NB4 (cell line): ENCODE measurements at regions not wholly inside any gene's neighbourhood (a gene's known extent, or its start where the extent isn't known, plus 50 kb on each side); places are given as distances from the start of the nearest gene placed in this dataset.

Source experiments
- POLR2A ChIP-seq: IDR thresholded peaks from 2 replicates; pipeline ENCODE4 v1.6.1; 2011; ENCODE audit warnings: mild to moderate bottlenecking; ENCODE audit not compliant: insufficient read length; ENCODE audit errors: extremely low read depth
- TF ChIP-seq, protein P1 (sequence below): IDR thresholded peaks from one replicate; pipeline ENCODE4 v1.5.1; 2012; ENCODE audit warnings: low read depth, low read length

DNA sequence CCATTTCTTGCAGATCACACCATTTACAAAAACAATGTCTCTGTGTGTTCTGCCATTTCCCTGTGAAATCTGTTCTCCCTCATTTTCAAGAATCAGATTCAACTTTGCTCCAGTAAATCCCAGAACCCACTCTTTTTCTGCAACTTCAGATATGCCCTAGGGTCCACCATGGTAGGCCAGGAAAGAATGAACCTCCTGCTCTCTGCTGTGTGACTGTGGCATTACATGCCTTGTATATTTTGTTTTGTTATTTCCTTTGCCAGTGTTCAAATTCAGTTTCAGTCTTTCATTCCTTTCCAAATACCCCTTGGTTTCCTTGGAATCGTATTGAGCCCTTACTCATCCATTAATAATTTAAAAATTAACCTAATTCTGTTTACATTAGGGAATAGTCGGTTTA is 290.2 kb upstream of the VCX start:
- TF ChIP-seq, protein P1, sequence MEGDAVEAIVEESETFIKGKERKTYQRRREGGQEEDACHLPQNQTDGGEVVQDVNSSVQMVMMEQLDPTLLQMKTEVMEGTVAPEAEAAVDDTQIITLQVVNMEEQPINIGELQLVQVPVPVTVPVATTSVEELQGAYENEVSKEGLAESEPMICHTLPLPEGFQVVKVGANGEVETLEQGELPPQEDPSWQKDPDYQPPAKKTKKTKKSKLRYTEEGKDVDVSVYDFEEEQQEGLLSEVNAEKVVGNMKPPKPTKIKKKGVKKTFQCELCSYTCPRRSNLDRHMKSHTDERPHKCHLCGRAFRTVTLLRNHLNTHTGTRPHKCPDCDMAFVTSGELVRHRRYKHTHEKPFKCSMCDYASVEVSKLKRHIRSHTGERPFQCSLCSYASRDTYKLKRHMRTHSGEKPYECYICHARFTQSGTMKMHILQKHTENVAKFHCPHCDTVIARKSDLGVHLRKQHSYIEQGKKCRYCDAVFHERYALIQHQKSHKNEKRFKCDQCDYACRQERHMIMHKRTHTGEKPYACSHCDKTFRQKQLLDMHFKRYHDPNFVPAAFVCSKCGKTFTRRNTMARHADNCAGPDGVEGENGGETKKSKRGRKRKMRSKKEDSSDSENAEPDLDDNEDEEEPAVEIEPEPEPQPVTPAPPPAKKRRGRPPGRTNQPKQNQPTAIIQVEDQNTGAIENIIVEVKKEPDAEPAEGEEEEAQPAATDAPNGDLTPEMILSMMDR = no peak
- no peak for TF ChIP-seq POLR2A
